DOHH2 (cell line): ENCODE measurements at regions not wholly inside any gene's neighbourhood (a gene's known extent, or its start where the extent isn't known, plus 50 kb on each side); places are given as distances from the start of the nearest gene placed in this dataset.
"Not testable (repeated sequence)": the region's sequence is repeated elsewhere in the genome, so short reads cannot be mapped to it uniquely, and the experiment has no call there.

Experiments
- H3F3A ChIP-seq: fragments of 200-600 bp; sonication (generic), shearing (Covaris generic); 2 replicates; pipeline ENCODE4 v1.6.0; 2016; ENCODE audit warnings: antibody characterized with exemption, mild to moderate bottlenecking; ENCODE audit not compliant: control insufficient read depth, insufficient read depth
- H3K27ac ChIP-seq: fragments of 200-600 bp; sonication (generic); 2 replicates; pipeline ENCODE4 v1.5.1; 2014; ENCODE audit warnings: low read depth, mild to moderate bottlenecking, low read length, moderate library complexity
- H3K27me3 ChIP-seq: fragments of 200-600 bp; sonication (generic); 2 replicates; pipeline ENCODE4 v1.6.1; 2014; ENCODE audit warnings: mild to moderate bottlenecking, low read length, mixed read lengths; ENCODE audit not compliant: control insufficient read depth
- H3K36me3 ChIP-seq: fragments of 200-600 bp; sonication (generic); 2 replicates; pipeline ENCODE4 v1.6.1; 2014; ENCODE audit warnings: mild to moderate bottlenecking, low read length, moderate library complexity, mixed read lengths; ENCODE audit not compliant: control insufficient read depth
- H3K4me1 ChIP-seq: fragments of 200-600 bp; sonication (generic); 2 replicates; pipeline ENCODE4 v1.6.1; 2014; ENCODE audit warnings: mild to moderate bottlenecking, low read length, mixed read lengths; ENCODE audit not compliant: control insufficient read depth
- H3K4me2 ChIP-seq: fragments of 200-600 bp; sonication (generic); 2 replicates; pipeline ENCODE4 v1.6.0; 2014; ENCODE audit warnings: mild to moderate bottlenecking, low read length, moderate library complexity
- H3K4me3 ChIP-seq: fragments of 200-600 bp; sonication (generic); 2 replicates; pipeline ENCODE4 v1.5.1; 2014; ENCODE audit warnings: mild to moderate bottlenecking, low read length, mixed read lengths
- H3K79me2 ChIP-seq: fragments of 200-600 bp; sonication (generic); 2 replicates; pipeline ENCODE4 v1.6.1; 2014; ENCODE audit warnings: mild to moderate bottlenecking, low read length, mixed read lengths; ENCODE audit not compliant: control insufficient read depth
- H3K9me2 ChIP-seq: fragments of 200-600 bp; sonication (generic); replicated peaks from 2 replicates; pipeline ENCODE4 v1.6.1; 2014; ENCODE audit warnings: mild to moderate bottlenecking, low read length, mixed read lengths; ENCODE audit not compliant: control insufficient read depth
- H3K9me3 ChIP-seq: fragments of 200-600 bp; sonication (generic); 2 replicates; pipeline ENCODE4 v1.6.1; 2014; ENCODE audit warnings: antibody characterized with exemption, low read length, mixed read lengths; ENCODE audit not compliant: control insufficient read depth, insufficient read depth
- H4K20me1 ChIP-seq: fragments of 200-600 bp; sonication (generic); 2 replicates; pipeline ENCODE4 v1.6.0; 2014; ENCODE audit warnings: low read depth, mild to moderate bottlenecking, antibody characterized with exemption, low read length, moderate library complexity; ENCODE audit not compliant: control insufficient read depth, insufficient read depth
- CTCF ChIP-seq: fragments of 200-600 bp; sonication (generic); IDR thresholded peaks from one replicate; pipeline ENCODE4 v1.5.1; 2014; ENCODE audit warnings: antibody characterized with exemption, mild to moderate bottlenecking, low read depth, low read length; ENCODE audit not compliant: poor library complexity, severe bottlenecking
- EZH2phosphoT487 ChIP-seq: fragments of 200-600 bp; sonication (generic); IDR thresholded peaks from 2 replicates; pipeline ENCODE4 v1.6.1; 2017; ENCODE audit warnings: borderline replicate concordance, mild to moderate bottlenecking, antibody characterized with exemption, low read length, moderate library complexity, mixed read lengths

- Histone ChIP-seq H3K4me2 (no peak overlapping the region), H3K27me3 (no peaks in the 10 kb centered on the region), H3K9me3 (no peaks in the 10 kb centered on the region; the same call in 1 of the 2 replicates), H3K4me1 (no peaks in the 10 kb centered on the region), H4K20me1 (no peaks in the 10 kb centered on the region), H3K9me2 (no peaks in the 10 kb centered on the region), H3K27ac (no peak overlapping the region), H3K36me3 (no peaks in the 10 kb centered on the region), H3K79me2 (no peaks in the 10 kb centered on the region), H3F3A (no peaks in the 10 kb centered on the region), H3K4me3 (no peak overlapping the region)
- TF ChIP-seq EZH2phosphoT487 (no peak), CTCF (no peak)
Measured at GRCh38 chr11:12592283-12592682, 81.9 kb upstream of the TEAD1 start.

GRCh38 chr11:12595089-12595847 lies 79.0 kb upstream of the TEAD1 start:
- not testable (repeated sequence) for H3K4me2 ChIP-seq, H3K27ac ChIP-seq, H3K9me2 ChIP-seq, H3K36me3 ChIP-seq, H3F3A ChIP-seq, H3K9me3 ChIP-seq, H3K4me1 ChIP-seq, H3K4me3 ChIP-seq, H3K79me2 ChIP-seq, H3K27me3 ChIP-seq, H4K20me1 ChIP-seq

- Histone ChIP-seq H3K27ac (no peak overlapping the region), H3K4me3 (no peak overlapping the region), H4K20me1 (no peaks in the 10 kb centered on the region), H3K79me2 (no peaks in the 10 kb centered on the region), H3K36me3 (no peaks in the 10 kb centered on the region), H3K27me3 (no peaks in the 10 kb centered on the region), H3F3A (no peaks in the 10 kb centered on the region), H3K9me2 (no peaks in the 10 kb centered on the region), H3K4me2 (no peak overlapping the region), H3K9me3 (no peaks in the 10 kb centered on the region), H3K4me1 (no peaks in the 10 kb centered on the region)
- TF ChIP-seq EZH2phosphoT487 (no peak), CTCF (no peak)
Measured at GRCh38 chr11:12598330-12599256, 75.6 kb upstream of the TEAD1 start.
